GM21423 (cell line): ENCODE measurements at regions not wholly inside any gene's neighbourhood (a gene's known extent, or its start where the extent isn't known, plus 50 kb on each side); places are given as distances from the start of the nearest gene placed in this dataset.
A peak's percentile ranks its signal among the peaks of the same experiment; 100 is the strongest.
"Not testable (repeated sequence)": the region's sequence is repeated elsewhere in the genome, so short reads cannot be mapped to it uniquely, and the experiment has no call there.

ENCODE experiments used
- ATAC-seq: cut with Tn5 transposase; IDR thresholded peaks from one replicate; pipeline ENCODE4 v1.9.1; 2021; ENCODE audit warnings: mild to moderate bottlenecking, moderate library complexity; ENCODE audit not compliant: unreplicated experiment

DNA sequence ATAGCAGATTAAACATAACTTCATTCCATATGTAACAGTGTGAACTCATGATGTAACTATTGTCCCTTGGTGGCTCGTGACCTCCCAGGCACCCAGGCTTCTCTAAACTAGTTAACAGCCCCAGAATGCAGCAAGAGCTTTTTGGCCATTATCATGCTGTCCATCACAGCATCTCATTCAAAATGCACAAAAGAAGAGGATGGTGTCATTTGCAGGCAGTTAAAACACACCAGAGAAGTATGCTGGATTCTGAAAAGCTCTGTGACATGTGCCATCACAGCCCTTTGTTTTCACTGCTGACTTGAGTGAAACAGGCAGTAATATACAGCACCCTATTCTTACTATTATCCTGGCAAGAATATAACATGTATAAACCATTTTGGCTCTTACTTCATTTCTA, 117.6 kb upstream of the CHMP2B start:
- no peak for ATAC-seq

DNA sequence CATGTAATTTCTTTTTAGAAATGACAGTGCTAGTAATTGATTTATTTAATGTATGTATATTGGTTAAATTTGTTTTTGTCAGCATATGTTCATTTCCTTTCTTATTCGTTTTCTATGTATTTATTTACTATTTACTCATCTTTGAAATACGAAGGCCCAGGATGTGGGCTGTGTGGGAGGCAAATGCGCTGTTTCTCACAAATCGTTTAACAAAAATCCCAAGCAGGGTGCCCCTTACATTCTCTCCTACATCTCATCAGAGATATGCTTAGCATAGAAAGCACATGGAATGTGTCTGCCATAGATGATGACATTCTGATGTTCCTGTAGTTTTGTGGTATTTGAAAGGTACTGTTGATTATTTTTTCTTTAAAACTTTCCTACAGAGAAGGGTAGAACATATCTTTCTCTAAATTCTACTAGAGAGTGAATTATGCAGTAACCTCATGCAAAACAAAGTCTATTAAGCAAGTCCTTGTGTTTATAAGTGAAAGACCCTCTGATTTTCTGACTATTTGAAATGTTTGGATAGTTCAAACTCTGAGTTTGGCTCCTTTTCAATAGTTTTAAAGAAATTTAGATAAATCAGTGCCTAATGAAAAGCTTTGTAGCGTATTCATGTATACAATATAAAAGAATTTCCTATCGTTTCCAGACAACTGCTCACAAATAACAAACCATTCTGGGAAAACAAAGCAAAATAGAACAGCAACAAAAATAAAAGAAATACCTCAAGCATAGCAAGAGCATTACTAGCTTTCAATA, 111.1 kb upstream of the VGLL3 start:
- ATAC-seq: no peak

DNA sequence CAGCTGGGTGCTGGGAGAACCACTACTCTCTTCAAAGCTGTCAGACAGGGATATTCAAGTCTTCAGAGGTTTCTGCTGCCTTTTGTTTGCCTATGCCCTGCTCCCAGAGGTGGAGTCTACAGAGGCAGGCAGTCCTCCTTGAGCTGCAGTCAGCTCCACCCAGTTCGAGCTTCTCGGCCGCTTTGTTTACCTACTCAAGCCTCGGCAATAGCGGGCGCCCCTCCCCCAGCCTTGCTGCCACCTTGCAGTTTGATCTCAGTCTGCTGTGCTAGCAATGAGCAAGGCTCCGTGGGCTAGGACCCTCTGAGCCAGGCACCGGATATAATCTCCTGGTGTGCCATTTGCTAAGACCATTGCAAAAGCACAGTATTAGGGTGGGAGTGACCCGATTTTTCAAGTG, 106.8 kb upstream of the VGLL3 start:
- not testable (repeated sequence) for ATAC-seq

DNA sequence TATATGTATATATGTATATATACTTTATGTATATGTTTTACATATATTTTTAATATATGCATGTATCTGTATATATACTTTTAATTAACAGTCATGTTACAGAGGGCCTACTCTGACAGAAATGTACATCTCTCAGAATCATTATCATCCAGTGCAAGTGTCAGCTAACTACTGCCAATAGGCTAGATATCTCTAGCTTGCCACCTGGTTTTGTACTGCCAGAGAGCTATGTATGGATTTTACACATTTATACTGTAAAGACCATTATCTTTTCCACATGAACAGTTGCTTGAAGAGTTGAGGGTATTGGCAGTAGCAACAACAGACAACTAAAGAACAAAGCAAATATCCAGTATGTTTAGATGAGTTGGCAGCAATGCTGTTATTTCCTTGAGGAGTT, 99.7 kb upstream of the VGLL3 start:
- no peak for ATAC-seq

DNA sequence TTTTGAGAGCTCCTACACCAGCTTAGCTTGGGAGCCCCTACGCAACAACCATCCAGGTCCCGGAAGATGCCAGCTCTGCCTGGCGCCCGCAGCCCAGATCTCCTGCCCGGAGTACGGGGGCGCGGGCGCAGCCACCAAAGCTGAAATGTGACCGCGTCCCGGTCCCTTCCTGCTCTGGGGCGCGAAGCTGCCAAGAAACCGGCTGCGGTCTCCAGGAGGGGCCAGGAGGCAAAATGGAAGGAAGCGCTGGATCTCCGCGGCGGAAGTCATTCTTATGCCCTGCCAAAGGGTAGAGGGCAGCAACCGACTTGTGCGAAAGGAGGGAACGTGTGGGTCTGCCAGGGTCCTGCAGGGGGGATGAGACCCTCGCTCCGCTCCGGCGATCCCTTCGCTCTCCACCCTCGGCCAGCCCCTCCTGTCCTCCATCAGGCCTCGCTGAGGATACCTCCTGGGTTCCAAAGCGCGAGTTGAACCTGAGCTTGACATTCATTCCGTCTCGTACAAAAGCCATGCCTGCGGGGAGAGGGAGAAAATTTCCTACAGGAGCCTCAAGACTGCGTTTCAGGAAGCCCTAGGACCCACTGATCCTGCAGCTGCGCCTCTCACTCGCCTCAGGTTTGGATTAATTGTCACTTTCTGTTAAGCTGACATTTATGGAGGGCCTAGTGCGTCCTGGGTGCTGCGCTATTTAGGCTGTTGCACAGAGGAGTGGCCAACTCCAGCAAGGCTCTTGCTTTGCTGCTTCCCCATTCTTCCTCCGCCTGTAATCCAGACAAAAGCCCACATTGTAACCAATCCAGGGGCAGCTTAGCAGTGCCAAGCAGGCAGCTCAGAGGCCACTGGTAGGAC, 98.3 kb upstream of the VGLL3 start:
- peak; percentile 65 for ATAC-seq

DNA sequence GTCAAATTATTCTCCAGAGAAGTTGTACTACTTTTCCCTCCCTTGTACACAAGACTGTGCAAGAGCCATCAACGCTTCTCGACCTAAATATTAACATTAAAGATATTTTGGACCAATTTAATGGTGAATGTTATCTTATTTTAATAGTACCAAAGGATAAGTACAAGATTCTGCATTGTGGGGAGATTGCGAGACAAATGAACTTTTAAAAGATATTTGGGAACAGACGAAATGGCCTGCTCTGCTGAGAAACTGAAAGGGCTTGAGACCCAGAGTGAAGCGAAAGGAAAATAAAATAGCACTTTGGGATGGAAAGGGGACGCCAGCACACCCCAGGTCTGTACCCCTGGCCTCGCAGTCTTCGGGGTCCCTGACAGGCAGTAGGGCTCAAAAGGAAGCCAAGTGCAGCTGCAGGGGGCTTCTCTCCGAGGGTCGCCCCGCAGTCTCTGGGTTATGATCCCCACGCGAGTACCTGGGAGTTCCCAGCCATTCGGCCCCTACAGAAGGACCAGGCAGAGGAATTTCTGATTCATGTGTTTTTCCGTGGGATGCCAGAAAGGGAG, 97.6 kb upstream of the VGLL3 start:
- peak; percentile 11 for ATAC-seq

DNA sequence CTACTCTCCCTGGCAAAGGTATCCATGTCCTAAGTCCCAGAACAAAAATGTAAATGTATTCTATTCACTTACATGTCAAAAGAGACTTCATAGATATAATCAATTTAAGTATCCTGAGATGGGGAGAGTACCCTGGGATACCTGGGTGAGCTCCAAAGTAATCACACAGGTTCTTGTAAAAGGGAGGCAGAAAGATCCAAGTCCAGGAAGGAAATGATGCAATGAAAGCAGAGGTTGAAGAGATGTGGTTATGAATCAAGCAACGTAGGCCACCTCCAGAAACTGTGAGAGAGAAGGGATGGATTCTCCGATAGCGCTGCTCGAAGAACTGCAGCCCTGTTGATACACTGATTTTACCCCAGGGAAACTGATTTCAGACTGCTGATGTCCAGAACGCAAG, 93.9 kb upstream of the VGLL3 start:
- ATAC-seq: no peak

DNA sequence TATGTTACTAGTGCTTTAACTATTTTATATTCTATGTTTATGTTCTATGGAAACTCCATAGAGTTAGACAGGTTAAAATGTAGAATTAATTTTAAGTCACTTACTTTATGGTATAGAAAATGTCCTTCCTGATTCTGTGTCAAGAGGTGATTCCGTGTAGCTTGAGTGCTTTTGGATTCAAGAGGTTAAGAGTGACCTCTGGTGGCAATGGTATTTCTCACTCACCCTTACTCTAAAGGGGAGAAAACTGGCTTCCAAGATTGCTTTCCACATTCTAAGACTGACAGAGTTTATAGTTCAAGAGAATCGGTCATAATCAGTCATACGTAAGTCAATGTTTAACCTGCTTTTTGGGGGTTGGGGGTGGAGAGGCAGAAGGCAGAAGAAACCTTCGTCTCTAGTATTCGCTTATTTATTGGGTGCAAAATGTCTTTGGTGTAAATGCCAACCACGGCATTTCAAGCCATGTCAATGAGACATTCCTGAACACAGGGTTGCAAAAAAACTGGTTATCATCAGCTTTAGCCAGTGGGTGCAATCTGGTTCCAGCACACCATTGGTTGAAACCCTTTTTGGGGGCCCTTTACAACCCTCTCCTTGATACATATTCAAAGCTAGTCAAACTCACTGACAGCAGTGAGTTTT, 92.0 kb upstream of the VGLL3 start:
- peak; percentile 77 for ATAC-seq

DNA sequence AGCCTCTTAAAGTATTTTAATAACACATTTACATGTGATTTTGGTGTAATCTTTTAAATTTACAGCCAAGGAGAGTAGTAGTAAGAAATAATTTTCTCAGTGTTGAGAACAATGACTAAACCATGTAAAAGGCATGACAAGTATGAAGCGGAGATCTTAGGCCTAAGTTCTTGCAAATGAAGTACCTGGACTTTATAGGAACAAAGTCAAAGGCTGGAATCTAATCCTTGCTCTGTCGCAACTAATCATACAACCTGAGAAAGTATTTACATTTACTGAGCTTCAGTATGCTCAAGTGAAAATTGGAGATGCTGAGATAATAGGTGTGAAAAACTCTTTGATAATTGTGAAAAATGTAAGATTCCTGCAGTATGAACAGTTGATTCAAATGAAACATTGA, 86.4 kb upstream of the VGLL3 start:
- no peak for ATAC-seq

DNA sequence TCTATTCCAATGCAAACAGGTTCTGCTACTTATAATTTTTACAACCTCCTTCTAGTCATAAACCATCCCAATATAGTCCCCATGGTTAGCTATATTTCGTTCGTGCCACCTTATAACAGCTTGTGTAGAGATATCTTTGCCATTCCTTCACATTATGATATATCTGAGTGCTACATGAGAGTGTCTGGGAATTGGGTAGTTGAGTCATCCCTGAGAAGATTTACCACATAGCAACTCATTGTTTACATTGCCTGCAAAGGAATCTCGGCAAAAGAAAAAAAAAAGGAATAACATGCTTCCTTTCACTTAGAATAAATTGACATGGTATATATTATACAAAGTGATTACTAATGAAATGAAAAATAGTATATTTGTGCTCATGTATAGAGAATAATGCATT, 86.0 kb upstream of the VGLL3 start:
- ATAC-seq: no peak

DNA sequence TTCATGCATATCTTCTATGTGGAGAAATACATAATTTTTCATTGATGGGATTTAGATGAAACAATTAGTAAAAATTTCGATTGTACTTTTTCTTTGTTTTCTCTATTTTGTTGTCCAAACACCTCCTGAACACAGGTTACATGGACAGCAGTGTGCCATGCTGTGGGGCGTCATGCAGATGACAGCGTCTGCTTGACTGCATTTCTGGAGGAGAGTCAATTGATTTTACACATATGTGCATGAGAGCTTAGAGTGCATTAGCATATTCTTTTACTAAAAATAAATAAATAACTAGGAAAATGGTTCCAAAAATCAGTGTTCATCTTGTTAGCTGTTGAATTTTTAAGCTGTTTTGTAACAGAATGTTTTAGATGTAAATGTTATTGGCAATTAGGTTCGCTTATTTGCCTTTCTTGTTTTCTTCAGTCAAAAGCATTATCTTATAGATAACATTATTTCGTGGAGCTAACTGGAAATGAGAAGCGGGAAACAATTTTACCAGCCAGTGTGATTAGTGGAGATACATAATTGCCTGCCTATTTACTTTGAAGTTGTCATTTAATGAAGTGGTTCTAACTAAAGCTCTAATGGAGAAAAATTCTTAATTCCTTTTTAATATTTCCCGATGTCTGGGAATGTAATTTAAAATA, 82.7 kb upstream of the VGLL3 start:
- no peak for ATAC-seq

DNA sequence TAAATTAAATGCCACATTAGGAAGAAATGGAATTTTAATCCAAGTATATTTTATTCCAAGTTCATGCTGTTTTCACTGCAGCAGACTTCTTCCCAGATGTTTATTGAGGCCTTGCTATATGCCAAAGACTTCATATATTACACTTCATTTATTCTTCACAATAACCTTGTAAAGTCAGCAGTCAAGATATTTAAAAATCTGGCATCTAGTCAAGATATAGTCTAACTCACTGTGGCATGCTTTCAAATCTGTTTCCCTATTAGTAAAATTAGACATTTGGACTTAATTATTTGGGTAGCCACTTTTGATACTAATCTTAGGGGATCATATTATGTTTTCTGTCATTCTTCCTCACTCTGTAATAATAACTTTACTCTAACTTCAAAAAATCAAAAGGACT, 81.5 kb upstream of the VGLL3 start:
- no peak for ATAC-seq

DNA sequence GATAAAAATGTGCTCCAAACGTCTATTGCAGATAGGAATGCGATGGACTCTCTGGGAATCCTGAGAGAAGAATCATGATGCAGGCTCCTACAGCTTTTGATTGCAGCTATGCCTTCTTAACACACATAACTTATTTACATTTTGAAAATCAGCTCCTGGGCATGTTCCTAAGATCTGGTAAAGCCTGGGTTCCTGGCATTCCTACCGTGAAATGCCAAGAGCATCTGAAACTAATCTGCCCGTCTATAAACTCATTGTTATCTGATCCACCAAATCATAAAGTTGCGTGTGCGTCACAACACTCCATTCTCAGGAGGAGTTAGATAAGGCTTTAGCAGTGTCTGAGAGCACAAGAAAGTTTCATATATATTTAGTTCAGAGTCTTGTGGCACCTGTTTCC, 79.0 kb upstream of the VGLL3 start:
- no peak for ATAC-seq

DNA sequence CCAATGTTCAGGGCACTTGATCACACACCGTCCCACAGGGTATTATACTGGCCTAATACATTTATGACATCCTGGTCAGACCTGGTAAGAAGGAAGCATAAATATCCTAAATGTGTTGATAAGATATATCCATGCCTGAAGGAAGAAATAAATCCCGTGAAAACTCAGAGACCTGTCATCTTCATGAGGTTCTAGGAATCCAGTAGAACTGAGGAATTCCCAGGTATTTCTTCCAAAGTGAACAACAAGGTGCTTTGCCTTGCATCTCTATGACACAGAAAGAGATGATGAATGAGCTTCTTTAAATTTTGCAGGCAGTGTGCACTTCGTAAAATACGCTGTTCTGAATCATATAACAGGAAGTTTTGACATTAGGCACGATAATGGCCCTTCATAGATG, 78.1 kb upstream of the VGLL3 start:
- ATAC-seq: no peak

DNA sequence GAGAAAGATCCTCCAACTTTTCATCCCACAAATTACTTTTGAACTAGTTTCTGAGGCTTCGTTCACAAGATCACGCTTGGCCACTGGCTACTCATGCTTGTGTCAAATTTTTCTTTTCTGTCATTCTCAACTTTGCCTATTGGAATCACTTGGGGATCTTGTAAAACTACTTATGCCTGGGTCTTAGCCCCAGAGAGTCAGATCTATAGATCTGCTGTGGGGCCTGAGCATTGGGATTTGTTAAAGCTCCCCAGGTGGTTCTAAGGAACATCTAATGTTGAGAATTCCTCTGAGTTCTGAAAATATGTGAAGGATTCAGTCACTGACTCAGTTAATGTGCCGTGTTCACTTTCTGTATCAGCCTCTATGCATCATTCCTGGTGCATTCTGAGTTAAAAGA, 71.7 kb upstream of the VGLL3 start:
- ATAC-seq: no peak

DNA sequence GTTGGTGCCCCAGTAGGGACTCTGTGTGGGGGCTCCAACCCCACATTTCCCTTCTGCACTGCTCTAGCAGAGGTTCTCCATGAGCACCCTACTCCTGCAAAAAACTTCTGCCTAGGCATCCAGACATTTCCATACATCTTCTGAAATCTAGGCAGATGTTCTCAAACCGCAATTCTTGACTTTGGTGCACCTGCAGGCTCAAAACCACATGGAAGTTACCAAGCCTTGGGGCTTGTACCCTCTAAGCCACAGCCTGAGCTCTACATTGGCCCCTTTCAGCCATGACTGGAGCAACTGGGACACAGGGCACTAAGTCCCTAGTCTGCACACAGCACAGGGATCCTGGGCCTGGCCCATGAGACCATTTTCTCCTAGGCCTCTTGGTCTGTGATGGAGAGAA, 66.5 kb upstream of the VGLL3 start:
- ATAC-seq: no peak

DNA sequence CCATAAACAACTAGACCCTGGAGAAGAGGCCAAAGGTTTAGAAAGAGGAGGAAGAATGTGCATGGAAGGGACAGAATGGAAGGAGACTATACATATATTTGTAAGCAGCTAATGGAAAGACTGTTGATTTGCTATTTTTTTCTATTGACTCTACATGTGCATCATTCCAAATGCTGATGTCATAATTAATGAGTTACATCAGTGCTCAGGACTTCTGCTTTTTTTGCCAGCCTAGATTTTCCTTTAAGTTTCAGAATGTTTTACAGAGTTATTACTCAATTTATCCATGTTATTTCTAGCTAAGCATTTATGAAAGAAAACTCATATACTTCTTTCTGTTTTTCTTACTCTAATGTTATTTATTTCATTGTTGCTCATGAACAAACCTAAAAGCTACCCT, 62.6 kb upstream of the VGLL3 start:
- ATAC-seq: no peak

DNA sequence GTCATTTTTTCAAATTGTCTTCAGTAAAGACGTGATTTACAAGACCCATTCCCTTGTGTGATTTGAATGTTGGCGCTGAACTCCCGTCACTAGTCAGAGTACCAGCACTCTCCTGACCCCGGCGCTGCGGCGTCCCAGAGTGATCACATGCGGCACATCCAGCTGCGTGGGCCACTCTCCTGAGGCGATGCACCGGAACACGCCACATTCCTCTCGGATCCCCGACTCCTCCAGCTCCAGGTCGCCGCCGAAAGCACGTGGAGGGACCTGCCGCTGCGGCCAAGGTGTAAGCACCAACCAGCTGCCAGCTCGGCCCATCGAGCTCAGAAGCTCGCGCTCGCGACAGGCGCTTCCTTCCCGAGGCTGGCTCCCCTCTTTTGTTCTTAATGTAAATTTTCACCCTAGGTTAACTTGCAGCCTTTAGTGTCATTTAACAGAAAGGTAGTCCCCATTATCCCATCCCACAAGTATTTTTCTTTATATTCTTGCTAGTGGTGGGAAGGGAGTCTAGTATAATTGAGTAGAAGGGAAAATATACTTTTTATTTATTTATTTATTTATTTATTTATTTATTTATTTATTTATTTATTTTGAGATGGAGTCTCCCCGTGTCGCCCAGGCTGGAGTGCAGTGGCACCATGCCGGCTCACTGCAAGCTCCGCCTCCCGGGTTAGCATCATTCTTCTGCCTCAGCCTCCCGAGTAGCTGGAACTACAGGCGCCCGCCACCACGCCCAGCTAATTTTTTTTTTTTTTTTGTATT, 61.7 kb upstream of the VGLL3 start:
- no peak for ATAC-seq

DNA sequence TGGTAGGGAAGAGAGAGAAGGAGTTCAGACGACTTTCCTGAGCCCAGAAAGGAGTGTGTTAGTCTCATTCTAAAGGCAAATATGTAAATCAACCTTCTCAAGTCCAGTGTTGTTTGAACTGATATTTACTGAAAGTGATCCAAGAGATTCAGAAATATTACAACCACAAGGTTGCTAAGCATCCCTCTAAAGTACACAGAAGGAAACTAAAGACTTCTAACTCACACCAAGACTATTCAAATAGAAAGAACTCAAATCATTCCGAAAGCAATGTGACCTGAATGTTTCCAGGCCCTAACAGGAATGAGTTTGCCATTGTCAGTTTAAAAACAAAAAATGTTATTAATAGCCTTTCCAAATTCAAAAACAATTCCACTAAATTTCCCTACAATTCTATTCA, 56.9 kb upstream of the VGLL3 start:
- no peak for ATAC-seq

DNA sequence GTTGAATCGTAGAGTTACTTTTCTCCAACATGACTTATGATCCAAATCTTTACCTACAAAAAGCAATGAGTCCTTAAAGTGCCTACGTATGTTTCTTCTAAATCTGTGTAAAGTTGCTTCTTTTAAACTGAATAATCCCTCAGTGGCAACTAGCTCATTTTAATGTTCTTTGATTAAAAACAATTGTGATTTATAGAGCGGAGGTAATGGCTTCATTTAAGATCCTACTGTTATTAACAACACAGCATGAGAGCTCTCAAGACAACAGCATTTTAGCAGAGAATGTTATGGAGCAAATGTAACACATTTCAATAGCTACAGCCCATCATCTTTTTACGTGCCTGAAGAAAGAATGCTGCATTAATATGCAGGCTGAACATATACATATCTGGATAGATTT, 55.3 kb upstream of the VGLL3 start:
- no peak for ATAC-seq
